ENCODE measurements at regions not wholly inside any gene's neighbourhood (a gene's known extent, or its start where the extent isn't known, plus 50 kb on each side); places are given as distances from the start of the nearest gene placed in this dataset.

DNA sequence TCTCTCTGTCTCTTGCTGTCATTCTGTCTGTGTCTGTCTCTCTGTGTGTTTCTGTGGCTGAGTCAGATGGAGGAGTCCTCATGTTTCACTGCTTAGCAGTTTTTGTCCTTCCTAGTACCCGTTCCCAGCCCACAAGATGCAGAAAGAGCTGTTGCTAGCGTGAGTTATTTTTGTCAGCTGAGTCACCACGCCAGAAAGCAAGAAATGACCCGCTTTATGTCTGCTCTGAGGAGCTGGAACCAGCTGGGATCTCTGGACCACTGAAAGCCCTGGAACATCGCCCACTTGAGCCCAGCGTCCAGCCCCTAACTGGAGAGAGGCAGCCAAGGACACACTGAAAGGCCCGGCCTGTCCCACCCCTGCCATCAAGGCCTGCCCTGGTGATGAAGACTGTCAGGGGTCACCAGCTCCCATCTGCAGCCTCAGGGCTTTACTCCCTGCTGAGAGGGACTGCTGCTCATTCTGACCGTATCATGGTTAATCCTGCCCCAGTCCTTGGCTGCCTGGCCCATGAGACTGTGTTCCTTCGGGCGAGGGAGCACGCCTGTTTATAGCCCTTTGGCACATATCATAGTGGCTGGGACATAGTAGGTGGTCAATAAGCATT is 101.7 kb upstream of the TPM1 start:
- TF ChIP-seq CTCF (IDR thresholded peaks at IDR 0.05) (no peak), EP300 (IDR thresholded peaks at IDR 0.05) (no peak)
